HCT116 (cell line): ENCODE measurements at regions not wholly inside any gene's neighbourhood (a gene's known extent, or its start where the extent isn't known, plus 50 kb on each side); places are given as distances from the start of the nearest gene placed in this dataset.

Source experiments
- ATAC-seq: fragments of 200-7000 bp; cut with Tn5 transposase; 2 replicates; pipeline ENCODE4 v1.9.1; 2020; ENCODE audit warnings: mild to moderate bottlenecking, moderate library complexity
- BruUV-seq: library from RNA; stranded (reverse); fragments of 400-500 nt; replicated peaks from 2 replicates; lab custom pipeline; 2021; lab: Mats Ljungman, UMichigan
- CTCF ChIA-PET: fragments of 300-600 bp; sonication (Branson Sonifier 250); formaldehyde crosslinking; loops from one replicate; lab custom pipeline; 2021; ENCODE audit warnings: antibody characterized with exemption; lab: Charles Lee
- POLR2A ChIA-PET: fragments of 300-600, 350-600 bp; sonication (Branson Sonifier 250); formaldehyde crosslinking; loops from one replicate; lab custom pipeline; 2021; ENCODE audit warnings: antibody characterized with exemption; lab: Charles Lee
- RAD21 ChIA-PET, 2 experiments: fragments of 300-600 bp; sonication (Branson Sonifier 250); formaldehyde crosslinking; loops; one replicate each; lab custom pipeline; 2023; ENCODE audit warnings: low total read pairs in 2 of 2; ENCODE audit not compliant: uncharacterized antibody in 2 of 2, unreplicated experiment in 2 of 2, low non-redundant PET in 1 of 2; lab: Charles Lee
- DNase-seq: peaks from one replicate; pipeline ENCODE4 v3.0.0-alpha.2; 2010; ENCODE audit warnings: low read depth, low spot score
- H2AFZ ChIP-seq: fragments of 200-600 bp; shearing (Covaris generic), sonication (generic); 2 replicates; pipeline ENCODE4 v1.6.1; 2017; ENCODE audit warnings: low read depth, mixed run types, mixed read lengths, antibody characterized with exemption, low read length; ENCODE audit not compliant: poor library complexity, severe bottlenecking
- H3K27ac ChIP-seq: 2 replicates; pipeline ENCODE4 v1.5.1; 2012; ENCODE audit warnings: low read depth, low read length
- H3K27me3 ChIP-seq: fragments of 200-600 bp; sonication (generic); 2 replicates; pipeline ENCODE4 v1.6.1; 2016; ENCODE audit warnings: mixed run types, low read length, mixed read lengths; ENCODE audit not compliant: insufficient read depth
- H3K36me3 ChIP-seq, 2 experiments: fragments of 200-500 bp in 1 of 2; fragments of 200-600 bp in 1 of 2; sonication (Bioruptor generic) in 1 of 2; sonication (generic) in 1 of 2; 2 replicates each; pipeline versions ENCODE4 v1.5.1 to v1.6.1; 2014 to 2016; ENCODE audit warnings: low read length in 2 of 2, inconsistent platforms in 1 of 2, mixed read lengths in 1 of 2, mixed run types in 1 of 2; ENCODE audit not compliant: insufficient read depth in 2 of 2, control insufficient read depth in 1 of 2
- H3K4me1 ChIP-seq, 2 experiments: fragments of 200-600 bp in 1 of 2; sonication (generic) in 1 of 2; 2 replicates each; pipeline versions ENCODE4 v1.5.1 to v1.6.1; 2012 to 2017; ENCODE audit warnings: low read length in 2 of 2, inconsistent platforms in 1 of 2, mild to moderate bottlenecking in 1 of 2, mixed read lengths in 1 of 2, mixed run types in 1 of 2, moderate library complexity in 1 of 2; ENCODE audit not compliant: insufficient read depth in 2 of 2, control insufficient read depth in 1 of 2
- H3K4me2 ChIP-seq: fragments of 200-600 bp; sonication (generic); 2 replicates; pipeline ENCODE4 v1.6.1; 2017; ENCODE audit warnings: mixed run types, low read length, mixed read lengths
- H3K4me3 ChIP-seq, 2 experiments: fragments of 200-600 bp in 1 of 2; sonication (generic) in 1 of 2; replicated peaks in 1 of 2; 2 replicates each; pipeline ENCODE4 v1.5.1; 2011 to 2016; ENCODE audit warnings: low read length in 2 of 2, control low read depth in 1 of 2, low read depth in 1 of 2, mild to moderate bottlenecking in 1 of 2, mixed read lengths in 1 of 2, mixed run types in 1 of 2
- H3K79me2 ChIP-seq: fragments of 200-600 bp; sonication (generic); 2 replicates; pipeline ENCODE4 v1.6.1; 2017; ENCODE audit warnings: mild to moderate bottlenecking, mixed run types, low read length, moderate library complexity, mixed read lengths; ENCODE audit not compliant: insufficient read depth
- H3K9ac ChIP-seq: fragments of 200-600 bp; sonication (generic); 2 replicates; pipeline ENCODE4 v1.6.1; 2016; ENCODE audit warnings: low read length, mixed read lengths
- H3K9me2 ChIP-seq: fragments of 200-600 bp; sonication (generic), shearing (Covaris generic); 2 replicates; pipeline ENCODE4 v1.6.1; 2017; ENCODE audit warnings: mixed run types, mild to moderate bottlenecking, moderate library complexity; ENCODE audit not compliant: insufficient read depth
- H3K9me3 ChIP-seq, 2 experiments: fragments of 200-500 bp in 1 of 2; fragments of 200-600 bp in 1 of 2; sonication (Bioruptor generic) in 1 of 2; sonication (generic) in 1 of 2; 2 replicates each; pipeline ENCODE4 v1.6.1; 2014 to 2017; ENCODE audit warnings: low read length in 2 of 2, mixed read lengths in 2 of 2, inconsistent platforms in 1 of 2, low read depth in 1 of 2, mild to moderate bottlenecking in 1 of 2, mixed run types in 1 of 2, moderate library complexity in 1 of 2; ENCODE audit not compliant: control insufficient read depth in 1 of 2, insufficient read depth in 1 of 2
- H4K20me1 ChIP-seq: fragments of 200-600 bp; sonication (generic), shearing (Covaris generic); 2 replicates; pipeline ENCODE4 v1.6.1; 2017; ENCODE audit warnings: mixed run types, mild to moderate bottlenecking, moderate library complexity; ENCODE audit not compliant: insufficient read depth
- ATF3 ChIP-seq: IDR thresholded peaks from 2 replicates; pipeline ENCODE4 v1.6.1; 2012
- CBX3 ChIP-seq: IDR thresholded peaks from 2 replicates; pipeline ENCODE4 v1.6.1; 2012; ENCODE audit warnings: low read depth
- CEBPB ChIP-seq: IDR thresholded peaks from 2 replicates; pipeline ENCODE4 v1.6.1; 2012; ENCODE audit warnings: low read depth
- CTCF ChIP-seq, 3 experiments: fragments of 200-600 bp in 1 of 3; sonication (generic) in 1 of 3; IDR thresholded peaks in 2 of 3; conservative IDR thresholded peaks in 1 of 3; 2 replicates each; pipeline ENCODE4 v1.5.1; 2012 to 2017; ENCODE audit warnings: low read depth in 2 of 3, low read length in 2 of 3, antibody characterized with exemption in 1 of 3, borderline replicate concordance in 1 of 3, control low read depth in 1 of 3, mild to moderate bottlenecking in 1 of 3, mixed read lengths in 1 of 3, mixed run types in 1 of 3, moderate library complexity in 1 of 3; ENCODE audit not compliant: insufficient read depth in 1 of 3
- EGR1 ChIP-seq: IDR thresholded peaks from 2 replicates; pipeline ENCODE4 v1.6.1; 2012; ENCODE audit warnings: low read depth
- EZH2 ChIP-seq: fragments of 200-600 bp; sonication (generic); IDR thresholded peaks from 2 replicates; pipeline ENCODE4 v1.6.1; 2017; ENCODE audit warnings: antibody characterized with exemption, mixed run types
- EZH2phosphoT487 ChIP-seq: fragments of 200-600 bp; IDR thresholded peaks from 2 replicates; pipeline ENCODE4 v1.6.1; 2018; ENCODE audit warnings: antibody characterized with exemption, borderline replicate concordance
- FOSL1 ChIP-seq: IDR thresholded peaks from 2 replicates; pipeline ENCODE4 v1.6.1; 2012; ENCODE audit warnings: low read depth
- JUND ChIP-seq: IDR thresholded peaks from 2 replicates; pipeline ENCODE4 v1.6.1; 2012
- MAX ChIP-seq: IDR thresholded peaks from 2 replicates; pipeline ENCODE4 v1.6.1; 2012
- POLR2A ChIP-seq: IDR thresholded peaks from 2 replicates; pipeline ENCODE4 v1.7.0; 2011; ENCODE audit warnings: borderline replicate concordance; ENCODE audit not compliant: insufficient read depth, insufficient read length; ENCODE audit errors: extremely low read depth
- POLR2AphosphoS5 ChIP-seq: IDR thresholded peaks from 2 replicates; pipeline ENCODE4 v1.6.1; 2011; ENCODE audit warnings: mild to moderate bottlenecking, low read depth, low read length, moderate library complexity
- REST ChIP-seq: IDR thresholded peaks from 2 replicates; pipeline ENCODE4 v1.6.1; 2012; ENCODE audit warnings: low read depth
- SIN3A ChIP-seq: IDR thresholded peaks from 2 replicates; pipeline ENCODE4 v1.6.1; 2012; ENCODE audit warnings: low read depth
- SP1 ChIP-seq: IDR thresholded peaks from 2 replicates; pipeline ENCODE4 v1.6.1; 2012; ENCODE audit warnings: low read depth
- SRF ChIP-seq: IDR thresholded peaks from 2 replicates; pipeline ENCODE4 v1.6.1; 2012; ENCODE audit warnings: low read depth
- TCF7L2 ChIP-seq: IDR thresholded peaks from 2 replicates; pipeline ENCODE4 v1.7.0; 2011; ENCODE audit warnings: borderline replicate concordance, inconsistent platforms; ENCODE audit not compliant: insufficient read depth, insufficient read length; ENCODE audit errors: extremely low read depth
- ZBTB33 ChIP-seq: IDR thresholded peaks from 2 replicates; pipeline ENCODE4 v1.6.1; 2011; ENCODE audit warnings: mild to moderate bottlenecking, low read length, moderate library complexity; ENCODE audit not compliant: insufficient replicate concordance; ENCODE audit errors: extremely low read depth
- ZFX ChIP-seq: fragments of 450-650 bp; IDR thresholded peaks from 2 replicates; pipeline ENCODE4 v1.6.1; 2017
- ZNF274 ChIP-seq: fragments of 200-500 bp; sonication (Bioruptor generic); IDR thresholded peaks from 2 replicates; pipeline ENCODE4 v1.6.1; 2014; ENCODE audit warnings: mild to moderate bottlenecking, low read depth, low read length, inconsistent platforms
- intact Hi-C: fragments of 100-400 bp; cut with micrococcal nuclease; formaldehyde crosslinking; loops from 2 replicates; pipeline ENCODE4 v1.10.0; 2022

GRCh38 chr4:110982486-110982885 lies 359.6 kb upstream of the PITX2 start:
- ChIA-PET POLR2A (no interaction called here), CTCF (no interaction called here)
- Histone ChIP-seq H3K4me2 (no peak overlapping the region), H3K79me2 (no peaks in the 10 kb centered on the region), H3K4me1 (no peaks in the 10 kb centered on the region), H3K9ac (no peak overlapping the region), H2AFZ (no peak overlapping the region), H3K9me2 (no peaks in the 10 kb centered on the region)
- DNase-seq (no peak), ATAC-seq (no peak)
- intact Hi-C loops, result no loop called here
- no peak for TF ChIP-seq ZFX
- no peak for TF ChIP-seq EGR1
- TF ChIP-seq CTCF (IDR thresholded peaks at IDR 0.05 in 2 of 3, conservative IDR thresholded peaks at IDR 0.05 in 1 of 3; ENCODE audit: borderline replicate concordance in 1 of 3, insufficient read depth in 1 of 3, low read depth in 2 of 3, low read length in 2 of 3), result no peak
- TF ChIP-seq TCF7L2, result no peak
- TF ChIP-seq EZH2phosphoT487, result no peak
- no peak for TF ChIP-seq JUND
- TF ChIP-seq FOSL1, result no peak
- TF ChIP-seq EZH2, result no peak
- TF ChIP-seq ZBTB33, result no peak
- TF ChIP-seq MAX, result no peak
- TF ChIP-seq POLR2AphosphoS5, result no peak
- TF ChIP-seq SP1, result no peak
- TF ChIP-seq ATF3, result no peak
- no peak for TF ChIP-seq CEBPB
- no peak for TF ChIP-seq CBX3
- no peak for TF ChIP-seq ZNF274
- TF ChIP-seq POLR2A, result no peak
- TF ChIP-seq SRF, result no peak
- TF ChIP-seq SIN3A, result no peak
- no peak for TF ChIP-seq REST
- TF ChIP-seq, all 23 proteins: peak for 0
- Histone ChIP-seq H3K27me3 (no peaks in the 10 kb centered on the region), H3K9me3 (no peaks in the 10 kb centered on the region), H3K36me3 (no peaks in the 10 kb centered on the region), H4K20me1 (no peaks in the 10 kb centered on the region), H3K27ac (no peak overlapping the region), H3K4me3 (no peak overlapping the region)
- RAD21 ChIA-PET, result no interaction called here
- no TSS peak for BruUV-seq
